SK-N-MC (cell line): ENCODE measurements at regions not wholly inside any gene's neighbourhood (a gene's known extent, or its start where the extent isn't known, plus 50 kb on each side); places are given as distances from the start of the nearest gene placed in this dataset.

ENCODE experiments used
- DNase-seq: peaks from one replicate; pipeline ENCODE4 v3.0.0-alpha.2; 2011; ENCODE audit warnings: low read depth, low spot score
- H3K27ac ChIP-seq: fragments of 200-600 bp; sonication (generic); 2 replicates; pipeline ENCODE4 v1.5.1; 2016; ENCODE audit warnings: mixed run types
- H3K36me3 ChIP-seq: fragments of 200-600 bp; sonication (generic); 2 replicates; pipeline ENCODE4 v1.6.1; 2017; ENCODE audit warnings: antibody characterized with exemption, low read length, mixed read lengths; ENCODE audit not compliant: insufficient read depth
- H3K4me3 ChIP-seq: fragments of 200-600 bp; sonication (generic); 2 replicates; pipeline ENCODE4 v1.5.1; 2016
- H3K9ac ChIP-seq: fragments of 200-600 bp; sonication (generic); 2 replicates; pipeline ENCODE4 v1.8.0; 2017; ENCODE audit warnings: mixed run types, mixed read lengths; ENCODE audit not compliant: insufficient read length
- H3K9me3 ChIP-seq: fragments of 200-600 bp; sonication (generic); 2 replicates; pipeline ENCODE4 v1.6.1; 2017; ENCODE audit warnings: low read depth, mild to moderate bottlenecking, antibody characterized with exemption, low read length, moderate library complexity, mixed read lengths
- EZH2 ChIP-seq: fragments of 200-600 bp; sonication (generic); IDR thresholded peaks from one replicate; pipeline ENCODE4 v1.6.1; 2017; ENCODE audit warnings: antibody characterized with exemption
- FOXP2 ChIP-seq: optimal IDR thresholded peaks from 2 replicates; pipeline ENCODE3; 2011; ENCODE audit warnings: mild to moderate bottlenecking, moderate library complexity; ENCODE audit not compliant: insufficient read depth; ENCODE audit errors: extremely low read length, control extremely low read depth
- POLR2AphosphoS5 ChIP-seq: IDR thresholded peaks from 2 replicates; pipeline ENCODE4 v1.6.1; 2012; ENCODE audit warnings: mild to moderate bottlenecking, low read depth, low read length, borderline replicate concordance

DNA sequence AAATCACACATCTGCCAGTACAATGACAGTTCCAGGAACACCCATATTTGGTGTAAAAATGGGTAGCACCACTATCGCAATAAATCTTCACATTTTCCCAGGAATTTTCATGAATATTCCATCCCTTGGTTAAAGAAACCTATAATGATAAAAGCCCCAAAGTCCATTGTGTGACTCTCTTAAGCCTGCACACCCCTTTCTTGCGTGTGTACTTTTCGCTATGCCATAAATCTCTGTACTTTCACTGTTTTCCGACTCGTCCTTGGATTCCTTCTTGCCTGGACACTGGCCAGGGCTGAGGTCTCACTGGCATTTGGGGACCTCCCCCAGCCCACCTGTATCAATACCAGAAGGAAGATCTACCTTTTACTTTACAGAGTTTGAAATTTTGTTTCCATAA is 172.3 kb downstream of the RNF152 start:
- TF ChIP-seq POLR2AphosphoS5 (no peak), EZH2 (no peak), FOXP2 (no peak)
- no peaks in the 10 kb centered on the region for H3K36me3 ChIP-seq
- no peak overlapping the region for H3K9ac ChIP-seq
- no peak overlapping the region for H3K4me3 ChIP-seq
- DNase-seq: no peak
- H3K9me3 ChIP-seq: no peaks in the 10 kb centered on the region
- no peak overlapping the region for H3K27ac ChIP-seq

DNA sequence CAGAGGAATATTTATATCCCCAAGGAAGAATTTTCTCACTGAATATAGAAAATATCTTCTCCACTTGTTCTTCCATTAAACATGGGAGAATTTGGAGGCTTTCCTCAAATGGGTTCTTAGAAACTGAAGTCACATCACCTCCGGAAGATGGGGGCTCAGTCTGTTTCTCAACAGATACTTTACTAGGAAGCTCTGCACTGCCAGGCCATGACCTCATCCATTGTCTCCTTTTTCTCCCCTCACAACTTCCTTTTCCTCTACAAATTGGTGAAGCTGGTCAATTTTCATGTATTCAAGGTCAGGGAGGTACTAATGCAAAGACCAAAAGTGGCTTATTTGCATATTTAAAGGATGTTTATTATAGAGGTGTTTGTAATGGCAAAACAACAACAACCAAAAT is 173.1 kb downstream of the RNF152 start:
- Histone ChIP-seq H3K27ac (no peak overlapping the region), H3K36me3 (no peaks in the 10 kb centered on the region), H3K9me3 (no peaks in the 10 kb centered on the region), H3K4me3 (no peak overlapping the region), H3K9ac (no peak overlapping the region)
- DNase-seq: no peak
- no peak for TF ChIP-seq FOXP2
- no peak for TF ChIP-seq EZH2
- no peak for TF ChIP-seq POLR2AphosphoS5

DNA sequence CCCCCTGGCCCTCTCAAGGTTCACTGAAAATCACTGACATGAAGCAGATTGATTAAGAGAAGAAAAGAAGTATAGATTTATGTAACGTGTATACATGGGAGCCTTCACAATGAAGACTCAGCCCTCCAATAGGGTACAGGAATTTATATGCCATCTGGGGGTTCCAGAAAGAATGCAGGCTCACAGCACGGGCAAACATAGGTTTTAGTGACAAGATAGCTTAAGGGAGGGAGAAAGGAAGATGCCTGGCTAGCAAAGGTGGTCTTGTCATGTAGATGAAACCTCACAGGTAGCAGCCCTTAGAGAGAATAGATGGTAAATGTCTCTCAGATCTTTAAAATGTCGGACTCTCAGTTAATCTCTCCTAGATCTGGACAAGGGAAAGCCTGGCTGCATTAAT is 173.9 kb downstream of the RNF152 start:
- Histone ChIP-seq H3K9ac (no peak overlapping the region), H3K9me3 (no peaks in the 10 kb centered on the region), H3K4me3 (no peak overlapping the region), H3K36me3 (no peaks in the 10 kb centered on the region), H3K27ac (no peak overlapping the region)
- TF ChIP-seq FOXP2: no peak
- TF ChIP-seq EZH2: no peak
- TF ChIP-seq POLR2AphosphoS5: no peak
- DNase-seq: no peak

DNA sequence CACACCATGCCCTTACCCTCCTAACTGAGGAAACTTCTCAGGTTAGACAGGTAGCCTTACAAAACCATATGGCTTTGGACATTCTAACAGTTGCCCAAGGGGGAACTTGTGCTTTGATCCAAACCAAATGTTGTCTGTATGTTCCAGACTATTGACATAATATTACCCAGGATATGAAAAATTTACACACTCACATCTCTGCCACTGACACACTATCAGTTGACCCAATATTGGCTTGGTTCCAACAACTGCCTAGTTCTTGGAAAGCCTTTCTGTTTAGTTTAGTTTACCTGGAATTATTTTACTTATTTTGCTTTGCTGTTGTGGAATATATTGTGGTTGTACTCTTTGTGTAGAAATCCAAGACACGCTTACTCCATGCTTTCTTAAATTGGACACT is 178.4 kb downstream of the RNF152 start:
- TF ChIP-seq EZH2 (no peak), FOXP2 (no peak), POLR2AphosphoS5 (no peak)
- Histone ChIP-seq H3K27ac (no peak overlapping the region), H3K9me3 (no peaks in the 10 kb centered on the region), H3K4me3 (no peak overlapping the region), H3K9ac (no peak overlapping the region), H3K36me3 (no peaks in the 10 kb centered on the region)
- DNase-seq: no peak

DNA sequence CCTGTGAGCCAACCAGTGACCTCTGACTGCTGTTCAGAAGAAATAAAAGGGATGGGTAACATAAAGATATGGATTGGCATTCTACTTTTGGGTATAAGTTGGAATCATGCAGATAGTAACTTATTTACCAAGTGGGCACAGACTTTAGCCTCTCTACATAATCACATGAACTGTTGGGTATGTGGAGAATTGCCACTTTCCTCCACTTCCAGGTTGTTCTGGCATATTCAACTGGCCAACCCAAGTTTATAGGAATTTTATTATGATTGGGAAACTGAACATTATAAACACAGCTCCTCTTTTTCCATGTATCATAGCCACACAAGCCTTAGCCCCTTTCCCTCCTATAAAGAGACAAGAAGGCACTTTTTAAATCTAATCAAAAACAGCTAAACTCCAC is 179.3 kb downstream of the RNF152 start:
- H3K9ac ChIP-seq: no peak overlapping the region
- H3K36me3 ChIP-seq: no peaks in the 10 kb centered on the region
- H3K4me3 ChIP-seq: no peak overlapping the region
- no peak overlapping the region for H3K27ac ChIP-seq
- H3K9me3 ChIP-seq: no peaks in the 10 kb centered on the region
- DNase-seq: no peak
- no peak for TF ChIP-seq POLR2AphosphoS5
- TF ChIP-seq FOXP2: no peak
- no peak for TF ChIP-seq EZH2

DNA sequence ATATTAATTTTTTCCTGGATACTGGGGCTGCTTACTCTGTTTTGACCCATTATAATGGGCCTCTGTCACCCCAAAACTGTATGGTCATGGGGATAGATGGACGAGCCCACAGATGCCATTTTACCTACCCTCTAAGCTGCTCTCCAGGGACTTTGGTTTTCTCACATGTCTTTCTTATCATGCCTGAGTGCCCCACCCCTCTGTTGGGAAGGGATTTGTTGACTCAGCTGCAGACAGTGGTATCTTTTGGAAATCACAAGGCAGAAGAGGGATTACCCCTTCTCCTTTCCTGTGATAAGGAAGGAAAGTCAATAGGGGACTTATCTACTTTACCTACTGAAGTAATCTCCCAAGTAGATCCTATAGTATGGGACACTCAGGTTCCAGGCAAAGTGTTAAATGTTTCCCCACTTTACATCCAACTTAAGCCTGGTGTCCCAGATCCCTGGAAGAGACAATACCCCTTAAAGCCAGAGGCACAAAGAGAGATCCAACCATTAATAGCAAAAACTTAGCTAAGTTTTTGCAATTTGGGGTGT is 182.7 kb downstream of the RNF152 start:
- Histone ChIP-seq H3K9ac (no peak overlapping the region), H3K4me3 (no peak overlapping the region), H3K36me3 (no peaks in the 10 kb centered on the region), H3K27ac (no peak overlapping the region), H3K9me3 (no peaks in the 10 kb centered on the region)
- TF ChIP-seq POLR2AphosphoS5 (no peak), EZH2 (no peak), FOXP2 (no peak)
- DNase-seq: no peak

DNA sequence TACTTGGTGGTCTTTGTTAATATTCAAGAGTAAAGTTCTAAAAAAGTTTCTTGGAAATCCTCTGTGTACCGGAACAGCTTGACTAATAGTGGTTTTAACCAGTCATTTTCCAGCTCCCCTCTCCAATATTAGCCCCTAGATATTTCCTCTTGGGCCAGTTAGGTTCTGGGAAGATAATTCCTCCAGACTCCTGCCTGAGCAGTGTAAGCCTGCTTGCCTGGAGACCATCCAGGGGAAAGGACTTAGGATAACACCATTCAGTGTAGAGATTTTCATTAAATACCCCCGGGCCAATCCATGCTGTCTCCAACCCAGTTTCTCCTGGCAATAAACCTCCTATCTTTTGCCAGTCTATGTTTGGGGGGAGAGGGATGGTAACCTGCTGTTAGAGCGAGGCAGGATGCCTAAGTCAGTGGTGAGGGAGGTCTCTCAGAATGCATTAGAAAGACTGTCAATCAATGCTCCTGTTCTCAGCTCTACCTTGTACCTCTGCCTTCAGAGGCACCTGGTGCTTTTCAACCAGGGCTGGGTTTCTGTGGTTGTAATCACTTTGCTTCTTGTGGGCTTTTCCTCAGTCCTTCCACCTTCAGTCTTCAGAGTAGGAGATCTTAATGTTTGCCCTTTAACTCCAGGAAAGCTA is 186.4 kb downstream of the RNF152 start:
- TF ChIP-seq EZH2: no peak
- TF ChIP-seq POLR2AphosphoS5: no peak
- TF ChIP-seq FOXP2: no peak
- Histone ChIP-seq H3K9me3 (no peaks in the 10 kb centered on the region), H3K9ac (no peak overlapping the region), H3K27ac (no peak overlapping the region), H3K4me3 (no peak overlapping the region), H3K36me3 (no peaks in the 10 kb centered on the region)
- DNase-seq: no peak

DNA sequence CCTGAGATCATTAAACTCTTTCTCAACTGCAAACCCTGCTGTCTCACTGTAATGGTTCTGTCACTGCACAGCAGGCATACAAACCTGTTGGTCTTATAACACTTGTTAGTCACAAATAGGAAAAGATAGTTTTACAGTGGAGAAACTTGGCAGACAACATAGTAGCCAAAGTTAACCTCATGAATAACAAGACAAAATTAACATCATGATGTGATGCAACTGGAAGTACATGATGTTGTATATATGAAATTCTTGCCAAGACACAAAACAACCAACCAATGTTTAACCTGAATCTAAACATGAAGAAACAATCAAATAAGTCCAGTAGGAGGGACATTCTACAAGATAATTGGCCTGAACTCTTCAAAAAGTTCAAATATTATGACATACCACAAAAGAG is 189.3 kb downstream of the RNF152 start:
- no peak for TF ChIP-seq FOXP2
- no peak for DNase-seq
- Histone ChIP-seq H3K36me3 (no peaks in the 10 kb centered on the region), H3K9ac (no peak overlapping the region), H3K27ac (no peak overlapping the region), H3K9me3 (no peaks in the 10 kb centered on the region), H3K4me3 (no peak overlapping the region)

DNA sequence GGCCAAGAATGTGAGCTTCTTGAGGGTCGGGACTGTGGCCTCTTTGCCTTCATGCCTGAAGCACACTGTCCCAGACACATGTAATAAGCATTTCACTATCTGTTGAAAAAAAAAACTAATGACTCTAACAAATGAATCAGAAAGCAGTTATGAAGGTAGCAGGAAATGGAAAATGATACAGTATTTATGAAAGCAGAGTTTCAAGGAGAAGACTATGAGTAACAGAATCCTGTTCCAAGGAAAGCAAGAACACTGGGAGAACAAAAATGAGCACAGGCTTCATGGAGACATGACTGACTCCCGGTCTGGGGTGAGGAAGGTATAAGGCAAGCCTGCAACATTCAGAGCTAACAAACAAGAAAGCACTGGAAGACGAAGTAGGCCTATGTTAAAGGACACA is 190.8 kb downstream of the RNF152 start:
- H3K4me3 ChIP-seq: no peak overlapping the region
- no peak for DNase-seq
- no peak overlapping the region for H3K9ac ChIP-seq
- H3K9me3 ChIP-seq: no peaks in the 10 kb centered on the region
- no peak overlapping the region for H3K27ac ChIP-seq
- TF ChIP-seq FOXP2: no peak
- TF ChIP-seq POLR2AphosphoS5: no peak
- TF ChIP-seq EZH2: no peak
- H3K36me3 ChIP-seq: no peaks in the 10 kb centered on the region
